Left ventricle myocardium inferior (tissue), 1 donor: ENCODE measurements at regions not wholly inside any gene's neighbourhood (a gene's known extent, or its start where the extent isn't known, plus 50 kb on each side); places are given as distances from the start of the nearest gene placed in this dataset.

ENCODE experiments used
- DNase-seq: peaks from one replicate; pipeline ENCODE4 v3.0.0-alpha.2; 2020
- H3K27ac ChIP-seq: fragments of 200-600 bp; replicated peaks from 2 replicates; pipeline ENCODE4 v1.8.0; 2021
- H3K27me3 ChIP-seq: fragments of 200-600 bp; 2 replicates; pipeline ENCODE4 v1.8.0; 2021; ENCODE audit warnings: low read depth
- H3K36me3 ChIP-seq: fragments of 200-600 bp; 2 replicates; pipeline ENCODE4 v1.8.0; 2021
- H3K4me1 ChIP-seq: fragments of 200-600 bp; 2 replicates; pipeline ENCODE4 v1.8.0; 2021
- H3K4me3 ChIP-seq: fragments of 200-600 bp; 2 replicates; pipeline ENCODE4 v1.8.0; 2021; ENCODE audit warnings: mild to moderate bottlenecking, moderate library complexity
- H3K9me3 ChIP-seq: fragments of 200-600 bp; replicated peaks from 2 replicates; pipeline ENCODE4 v1.8.0; 2021
- intact Hi-C: fragments of 100-400 bp; cut with micrococcal nuclease; formaldehyde crosslinking; loops from one replicate; pipeline ENCODE4 v1.11.0; 2022
- TF ChIP-seq, protein P1 (sequence below): fragments of 200-600 bp; IDR thresholded peaks from 2 replicates; pipeline ENCODE4 v1.8.0; 2021; ENCODE audit warnings: antibody characterized with exemption, mild to moderate bottlenecking, borderline replicate concordance
- donor health status: DM: no; HTN: yes; CAD: no; lungs with severe emphysema.

DNA sequence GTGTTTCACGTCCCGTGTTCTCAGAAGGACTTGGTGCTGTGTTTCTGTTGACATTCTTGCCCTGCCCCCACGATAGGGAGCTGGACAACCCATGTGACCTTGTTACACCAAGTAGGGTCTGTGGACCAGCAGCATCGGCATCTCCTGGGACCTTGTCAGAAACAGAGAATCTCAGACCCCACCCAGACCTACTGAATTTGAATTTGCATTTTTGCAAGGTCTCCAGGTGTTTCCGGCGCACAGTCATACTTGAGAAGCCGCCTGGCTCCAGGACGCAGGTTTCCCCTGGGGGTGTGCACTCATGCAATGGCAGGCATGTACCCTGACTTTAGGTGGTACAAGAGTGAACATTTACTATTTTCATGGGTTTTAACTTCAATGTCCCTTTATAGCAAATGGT is 117.9 kb downstream of the TLE3 start:
- Histone ChIP-seq H3K9me3 (no peaks in the 10 kb centered on the region), H3K27me3 (peaks cover 95% of the 10 kb centered on the region), H3K36me3 (no peaks in the 10 kb centered on the region), H3K4me1 (no peaks in the 10 kb centered on the region), H3K27ac (no peak overlapping the region), H3K4me3 (no peak overlapping the region)
- intact Hi-C loops, result no loop called here
- TF ChIP-seq, protein P1, sequence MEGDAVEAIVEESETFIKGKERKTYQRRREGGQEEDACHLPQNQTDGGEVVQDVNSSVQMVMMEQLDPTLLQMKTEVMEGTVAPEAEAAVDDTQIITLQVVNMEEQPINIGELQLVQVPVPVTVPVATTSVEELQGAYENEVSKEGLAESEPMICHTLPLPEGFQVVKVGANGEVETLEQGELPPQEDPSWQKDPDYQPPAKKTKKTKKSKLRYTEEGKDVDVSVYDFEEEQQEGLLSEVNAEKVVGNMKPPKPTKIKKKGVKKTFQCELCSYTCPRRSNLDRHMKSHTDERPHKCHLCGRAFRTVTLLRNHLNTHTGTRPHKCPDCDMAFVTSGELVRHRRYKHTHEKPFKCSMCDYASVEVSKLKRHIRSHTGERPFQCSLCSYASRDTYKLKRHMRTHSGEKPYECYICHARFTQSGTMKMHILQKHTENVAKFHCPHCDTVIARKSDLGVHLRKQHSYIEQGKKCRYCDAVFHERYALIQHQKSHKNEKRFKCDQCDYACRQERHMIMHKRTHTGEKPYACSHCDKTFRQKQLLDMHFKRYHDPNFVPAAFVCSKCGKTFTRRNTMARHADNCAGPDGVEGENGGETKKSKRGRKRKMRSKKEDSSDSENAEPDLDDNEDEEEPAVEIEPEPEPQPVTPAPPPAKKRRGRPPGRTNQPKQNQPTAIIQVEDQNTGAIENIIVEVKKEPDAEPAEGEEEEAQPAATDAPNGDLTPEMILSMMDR, result no peak
- no peak for DNase-seq

DNA sequence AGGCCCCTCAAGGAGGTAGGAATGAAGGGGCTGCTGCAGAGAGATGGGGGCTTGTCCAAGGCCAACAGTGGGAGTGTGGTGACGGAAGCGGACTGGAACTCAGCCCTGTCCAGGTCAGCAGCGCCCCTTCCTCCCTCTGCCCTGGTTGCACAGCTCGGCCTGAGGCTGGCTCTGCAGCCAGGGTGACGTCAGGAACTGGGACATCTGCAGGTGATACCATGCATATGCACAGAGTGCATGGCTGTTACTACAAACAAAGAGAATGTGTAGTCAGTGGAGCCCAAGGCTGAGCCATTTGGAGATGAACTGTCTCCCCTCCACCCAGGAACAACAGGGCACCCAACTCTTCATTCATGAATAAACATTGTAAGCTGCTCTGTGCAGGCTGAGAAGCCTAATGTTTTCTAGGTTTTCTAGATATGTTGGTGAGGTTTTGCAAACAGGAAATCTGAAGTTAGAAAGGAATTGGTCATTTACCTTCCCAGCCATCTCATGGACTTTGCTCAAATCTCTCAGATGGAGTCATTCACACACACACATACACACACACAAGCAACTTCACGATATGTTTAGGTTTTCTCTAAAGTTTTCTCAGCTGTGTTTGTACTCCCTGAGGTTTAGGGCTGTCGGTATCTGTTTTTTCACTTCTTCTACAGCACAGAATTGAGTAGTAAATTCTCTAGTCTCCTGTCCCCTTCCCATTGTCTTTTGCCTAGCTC is 117.2 kb downstream of the TLE3 start:
- TF ChIP-seq, protein P1, result no peak
- H3K9me3 ChIP-seq, result no peaks in the 10 kb centered on the region
- no peaks in the 10 kb centered on the region for H3K4me1 ChIP-seq
- intact Hi-C loops, result no loop called here
- no peak for DNase-seq
- H3K27ac ChIP-seq, result no peak overlapping the region
- H3K4me3 ChIP-seq, result no peak overlapping the region
- H3K36me3 ChIP-seq, result no peaks in the 10 kb centered on the region
- peaks cover 94% of the 10 kb centered on the region for H3K27me3 ChIP-seq

DNA sequence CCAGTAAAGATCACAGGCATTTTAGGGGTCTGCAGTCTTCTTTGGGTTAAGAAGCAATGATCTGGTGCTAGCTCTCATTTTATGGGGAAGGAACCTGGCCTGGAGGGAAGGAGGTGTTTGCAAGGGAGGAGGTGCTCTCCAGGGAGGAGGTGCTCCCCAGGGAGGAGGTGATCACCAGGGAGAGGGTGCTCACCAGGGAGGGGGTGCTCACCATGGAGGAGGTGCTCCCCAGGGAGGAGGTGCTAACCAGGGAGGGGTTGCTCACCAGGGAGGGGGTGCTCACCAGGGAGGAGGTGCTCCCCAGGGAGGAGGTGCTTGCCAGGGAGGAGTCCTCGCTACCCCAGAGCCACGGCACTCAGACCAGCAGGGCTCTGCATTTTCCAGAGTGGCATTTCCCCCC is 115.7 kb downstream of the TLE3 start:
- Histone ChIP-seq H3K27ac (no peak overlapping the region), H3K4me3 (no peak overlapping the region), H3K36me3 (no peaks in the 10 kb centered on the region), H3K27me3 (peaks cover 95% of the 10 kb centered on the region), H3K4me1 (no peaks in the 10 kb centered on the region), H3K9me3 (no peaks in the 10 kb centered on the region)
- DNase-seq, result no peak
- TF ChIP-seq, protein P1, result no peak
- intact Hi-C loops, result no loop called here

DNA sequence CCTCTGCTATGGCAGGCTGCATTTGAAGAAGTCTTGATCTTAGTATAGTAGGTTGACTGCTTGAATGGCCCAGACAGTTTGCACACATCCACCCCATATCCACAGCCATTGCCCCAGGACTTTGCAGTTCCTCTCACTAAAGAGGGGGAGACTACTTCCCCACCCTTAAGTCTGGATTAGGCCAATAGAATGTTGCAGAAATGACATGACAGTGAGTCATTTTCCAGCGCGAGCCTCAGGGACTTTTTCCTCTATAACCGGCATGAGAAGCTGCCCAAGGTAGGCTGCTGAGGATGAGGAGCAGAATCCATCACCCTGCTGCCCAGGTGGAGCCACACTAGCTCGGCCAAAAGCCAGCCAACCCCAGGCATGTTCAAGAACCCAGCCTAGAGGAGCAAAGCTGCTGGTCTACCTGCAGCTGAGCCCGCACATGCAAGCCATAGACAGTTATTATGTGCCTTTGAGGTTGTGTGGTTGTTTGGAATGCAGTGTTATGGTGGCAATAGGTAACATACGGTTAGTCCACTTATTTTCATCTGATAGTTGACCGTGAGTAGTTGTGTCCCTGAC is 113.9 kb downstream of the TLE3 start:
- peaks cover 96% of the 10 kb centered on the region for H3K27me3 ChIP-seq
- H3K4me3 ChIP-seq, result no peak overlapping the region
- intact Hi-C loops, result no loop called here
- DNase-seq, result no peak
- no peaks in the 10 kb centered on the region for H3K36me3 ChIP-seq
- TF ChIP-seq, protein P1, result no peak
- no peak overlapping the region for H3K27ac ChIP-seq
- no peaks in the 10 kb centered on the region for H3K9me3 ChIP-seq
- no peaks in the 10 kb centered on the region for H3K4me1 ChIP-seq

DNA sequence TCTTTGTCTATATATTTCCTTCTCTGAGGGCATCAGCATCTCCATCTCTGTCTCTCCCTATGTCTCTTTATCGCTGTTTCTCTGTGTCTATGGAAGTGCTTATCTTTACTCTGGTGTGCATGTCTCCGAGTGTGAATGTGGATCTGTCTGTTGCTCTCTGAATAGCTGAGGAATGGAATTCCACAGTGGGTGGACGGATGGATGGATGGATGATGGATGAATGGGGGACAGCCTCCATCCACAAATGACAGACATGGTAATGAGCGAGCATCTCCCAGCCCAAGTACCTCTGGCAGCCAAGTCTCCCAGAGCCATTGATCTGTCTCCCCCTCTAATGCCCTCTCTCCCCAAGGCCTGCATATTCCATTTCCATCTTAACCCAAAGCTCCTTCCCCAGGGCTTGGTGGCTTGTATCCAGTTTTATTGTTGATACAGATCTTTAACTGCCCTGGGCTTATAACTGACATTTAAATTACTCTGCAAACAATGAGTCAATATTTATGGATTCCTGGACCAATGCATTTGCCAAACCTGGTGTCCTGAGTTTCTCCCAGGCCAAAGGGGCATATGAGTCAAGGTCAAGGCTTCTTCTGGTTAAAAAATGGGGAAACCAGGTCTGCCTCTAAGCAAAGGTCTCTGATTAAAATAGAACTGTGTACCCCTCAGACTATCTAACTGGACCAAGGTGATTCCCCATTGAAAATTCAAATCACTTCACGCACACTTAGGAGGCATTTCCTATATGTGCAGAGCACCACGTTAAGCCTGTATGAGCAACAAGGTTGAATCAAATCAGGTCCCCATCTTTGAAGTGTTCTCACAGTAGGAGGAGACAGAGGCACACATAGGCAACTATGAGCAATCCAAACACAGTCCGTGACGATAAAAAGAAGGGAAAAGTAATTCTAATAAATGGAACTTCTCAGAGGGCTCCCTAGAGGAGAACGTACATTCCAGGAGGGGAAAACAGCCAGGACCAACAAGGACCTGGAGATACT is 109.9 kb downstream of the TLE3 start:
- no peak for DNase-seq
- Histone ChIP-seq H3K4me3 (no peak overlapping the region), H3K4me1 (no peaks in the 10 kb centered on the region), H3K36me3 (no peaks in the 10 kb centered on the region), H3K9me3 (no peaks in the 10 kb centered on the region), H3K27me3 (peaks cover 99% of the 10 kb centered on the region), H3K27ac (no peak overlapping the region)
- intact Hi-C loops, result no loop called here
- TF ChIP-seq, protein P1, result no peak
